ENCODE measurements at regions not wholly inside any gene's neighbourhood (a gene's known extent, or its start where the extent isn't known, plus 50 kb on each side); places are given as distances from the start of the nearest gene placed in this dataset.

DNA sequence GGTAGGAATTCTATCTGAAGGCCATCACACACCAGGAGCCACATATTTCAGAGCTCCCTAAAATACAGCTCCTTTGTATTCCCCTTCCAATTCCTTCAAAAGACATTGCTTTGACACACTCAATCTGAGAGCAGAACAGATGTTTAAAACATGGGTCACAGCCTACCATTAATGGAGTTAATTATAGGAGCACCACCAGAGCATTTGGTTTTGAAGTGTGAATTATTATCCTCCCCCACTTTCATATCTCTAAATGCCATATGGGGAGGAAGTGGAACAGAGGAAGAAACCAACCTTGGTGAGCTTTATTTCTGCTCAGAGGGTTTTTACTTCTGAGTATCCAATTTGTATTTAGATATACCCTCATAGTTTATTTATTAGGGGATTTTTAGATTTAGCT lies 50.7 kb upstream of the TNFRSF21 start:
- CTCF ChIA-PET, result no interaction called here

DNA sequence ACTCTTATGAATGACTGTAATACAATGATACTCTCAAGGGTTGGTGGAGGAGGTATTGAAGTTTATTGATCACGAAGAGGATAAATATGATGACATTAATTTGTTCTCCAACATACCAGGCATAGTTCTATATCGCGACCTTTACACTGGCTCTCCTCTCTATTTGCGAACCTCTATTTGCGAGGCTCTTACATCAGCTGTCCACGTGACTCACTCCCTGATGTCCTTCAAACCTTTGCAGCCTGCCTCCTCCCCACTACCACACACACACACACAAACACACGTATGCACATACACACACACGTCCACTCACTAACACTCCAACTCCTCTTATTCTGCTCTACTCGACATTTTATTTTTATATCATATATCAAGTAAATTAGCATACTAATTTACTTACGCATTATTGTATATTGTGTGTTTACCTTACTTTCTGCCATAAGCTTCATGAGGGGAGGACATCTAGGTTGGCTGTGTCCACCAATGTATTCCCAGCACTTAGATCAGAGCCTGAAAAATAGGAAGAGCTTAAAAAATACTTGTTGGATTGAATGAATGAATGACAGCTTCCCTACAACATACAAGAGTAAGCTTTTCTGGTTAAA lies 53.3 kb upstream of the TNFRSF21 start:
- DNase-seq, result no peak
- Mint-ChIP-seq H3K36me3 (no peaks in the 10 kb centered on the region), H3K4me3 (no peak overlapping the region)

More for the DNA sequence above, 50.7 kb upstream of the TNFRSF21 start:
- H3K4me1 Mint-ChIP-seq, result no peaks in the 10 kb centered on the region
- no peaks in the 10 kb centered on the region for H3K9me3 Mint-ChIP-seq
- no peak for DNase-seq
- H3K36me3 Mint-ChIP-seq, result no peaks in the 10 kb centered on the region
- no peak overlapping the region for H3K27ac Mint-ChIP-seq
- peaks cover 4% of the 10 kb centered on the region for H3K27me3 Mint-ChIP-seq
- H3K4me3 Mint-ChIP-seq, result no peak overlapping the region

DNA sequence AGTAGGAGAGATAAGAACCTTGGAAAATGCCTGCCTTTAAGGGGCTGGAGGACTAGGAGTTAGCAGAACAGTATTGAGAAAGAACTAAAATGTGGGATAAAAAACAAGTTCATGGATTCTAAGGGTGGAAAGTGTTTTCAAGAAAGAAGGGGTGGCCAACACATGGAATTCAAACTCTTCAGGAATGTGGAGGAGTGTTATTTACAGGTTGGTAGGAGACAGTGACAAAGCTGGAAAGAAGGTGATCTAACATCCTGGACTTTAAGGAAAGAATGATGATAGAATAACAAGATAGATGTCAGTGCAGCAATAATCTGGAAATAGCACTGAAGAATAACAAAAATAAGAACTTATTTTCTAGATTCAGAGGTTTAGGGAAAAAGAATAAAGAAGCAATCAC lies 54.0 kb upstream of the TNFRSF21 start:
- DNase-seq, result no peak
- Mint-ChIP-seq H3K4me3 (no peak overlapping the region), H3K27me3 (peaks cover 8% of the 10 kb centered on the region), H3K36me3 (no peaks in the 10 kb centered on the region), H3K4me1 (no peaks in the 10 kb centered on the region), H3K9me3 (no peaks in the 10 kb centered on the region), H3K27ac (no peak overlapping the region)
- CTCF ChIA-PET, result no interaction called here

More for the DNA sequence above, 53.3 kb upstream of the TNFRSF21 start:
- Mint-ChIP-seq H3K27ac (no peak overlapping the region), H3K27me3 (peaks cover 8% of the 10 kb centered on the region), H3K9me3 (no peaks in the 10 kb centered on the region), H3K4me1 (no peaks in the 10 kb centered on the region)
- CTCF ChIA-PET, result no interaction called here

DNA sequence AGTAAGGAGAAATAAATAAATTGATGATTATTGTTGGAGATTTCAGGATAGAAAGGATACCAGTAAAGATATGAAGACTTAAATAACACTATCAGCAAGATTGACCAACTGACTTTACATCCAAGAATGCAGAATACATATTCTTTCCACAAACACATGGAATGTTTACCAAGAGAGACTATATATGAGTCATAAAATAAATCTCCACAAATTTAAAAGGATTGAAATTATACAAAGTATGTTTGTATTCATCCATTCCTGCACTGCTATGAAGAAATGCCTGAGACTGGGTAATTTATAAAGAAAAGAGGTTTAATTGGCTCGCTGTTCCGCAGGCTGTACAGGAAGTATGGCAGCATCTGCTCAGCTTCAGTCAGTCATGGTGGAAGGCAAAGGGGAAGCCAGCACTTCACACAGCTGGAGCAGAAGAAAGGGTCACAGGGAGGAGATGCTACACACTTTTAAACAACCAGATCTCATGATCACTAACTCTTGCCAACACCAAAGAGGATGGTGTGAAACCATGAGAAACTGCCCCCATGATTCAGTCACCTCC lies 56.7 kb upstream of the TNFRSF21 start:
- Mint-ChIP-seq H3K4me3 (no peak overlapping the region), H3K9me3 (no peaks in the 10 kb centered on the region), H3K27me3 (peaks cover 8% of the 10 kb centered on the region), H3K36me3 (no peaks in the 10 kb centered on the region), H3K27ac (no peak overlapping the region), H3K4me1 (no peaks in the 10 kb centered on the region)
- DNase-seq, result no peak
- CTCF ChIA-PET, result no interaction called here

DNA sequence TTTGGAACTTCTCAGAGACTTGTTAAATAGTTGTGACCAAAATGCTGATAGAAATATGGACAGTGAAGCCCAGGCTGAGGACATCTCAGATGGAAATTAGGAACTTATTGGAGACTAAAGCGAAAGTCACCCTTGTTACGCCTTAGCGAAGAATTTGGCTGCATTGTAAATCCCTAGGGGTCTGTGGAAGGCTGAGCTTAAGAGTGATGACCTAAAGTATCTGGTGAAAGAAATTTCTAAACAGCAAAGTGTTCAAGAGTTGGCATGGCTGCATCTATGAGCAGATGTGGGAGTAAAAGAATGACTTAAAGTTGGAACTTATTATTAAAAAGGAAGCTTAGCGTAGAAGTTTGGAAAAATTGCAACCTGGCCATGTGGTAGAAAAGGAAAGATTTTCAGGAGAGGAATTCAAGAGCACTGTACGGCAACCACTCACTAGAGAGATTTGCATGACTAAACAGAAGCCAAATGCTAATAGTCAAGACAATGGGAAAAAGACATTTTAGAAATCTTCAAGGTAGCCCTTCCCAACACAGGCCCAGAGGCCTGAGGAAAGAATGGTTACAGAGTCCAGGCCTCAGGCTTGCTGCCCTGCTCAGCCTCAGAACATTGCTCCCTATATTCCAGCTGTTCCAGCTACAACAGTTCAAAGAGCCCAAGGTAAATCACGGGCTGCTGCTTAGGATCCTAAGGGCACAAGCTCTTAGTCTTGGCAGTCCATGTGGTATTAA lies 61.6 kb upstream of the TNFRSF21 start:
- peaks cover 4% of the 10 kb centered on the region for H3K27me3 Mint-ChIP-seq
- no peaks in the 10 kb centered on the region for H3K9me3 Mint-ChIP-seq
- H3K4me3 Mint-ChIP-seq, result no peak overlapping the region
- peaks cover 2% of the 10 kb centered on the region for H3K4me1 Mint-ChIP-seq
- no peak overlapping the region for H3K27ac Mint-ChIP-seq
- DNase-seq, result no peak
- H3K36me3 Mint-ChIP-seq, result no peaks in the 10 kb centered on the region
- CTCF ChIA-PET, result no interaction called here

GRCh38 chr6:47371870-47372255 lies 62.2 kb upstream of the TNFRSF21 start:
- H3K27me3 Mint-ChIP-seq, result peaks cover 4% of the 10 kb centered on the region
- H3K4me1 Mint-ChIP-seq, result peaks cover 7% of the 10 kb centered on the region
- H3K9me3 Mint-ChIP-seq, result no peaks in the 10 kb centered on the region
- no peaks in the 10 kb centered on the region for H3K36me3 Mint-ChIP-seq
- no peak for DNase-seq
- H3K27ac Mint-ChIP-seq, result no peak overlapping the region
- CTCF ChIA-PET, result no interaction called here
- no peak overlapping the region for H3K4me3 Mint-ChIP-seq

GRCh38 chr6:47372318-47372717 lies 62.6 kb upstream of the TNFRSF21 start:
- H3K27ac Mint-ChIP-seq, result no peak overlapping the region
- no peaks in the 10 kb centered on the region for H3K9me3 Mint-ChIP-seq
- CTCF ChIA-PET, result no interaction called here
- H3K4me3 Mint-ChIP-seq, result no peak overlapping the region
- peaks cover 8% of the 10 kb centered on the region for H3K27me3 Mint-ChIP-seq
- peaks cover 11% of the 10 kb centered on the region for H3K4me1 Mint-ChIP-seq
- no peak for DNase-seq
- H3K36me3 Mint-ChIP-seq, result no peaks in the 10 kb centered on the region

- Mint-ChIP-seq H3K27ac (no peak overlapping the region), H3K4me3 (no peak overlapping the region), H3K27me3 (peaks cover 15% of the 10 kb centered on the region)
Observed at GRCh38 chr6:47375426-47375825, 65.7 kb upstream of the TNFRSF21 start.

GRCh38 chr6:47376930-47377329 lies 67.2 kb upstream of the TNFRSF21 start:
- DNase-seq, result peak; percentile 41
- Mint-ChIP-seq H3K27ac (peak overlapping the region; percentile 49), H3K4me3 (no peak overlapping the region), H3K27me3 (peaks cover 19% of the 10 kb centered on the region), H3K4me1 (peaks cover 11% of the 10 kb centered on the region), H3K36me3 (no peaks in the 10 kb centered on the region), H3K9me3 (no peaks in the 10 kb centered on the region)
- CTCF ChIA-PET, result no interaction called here

More at GRCh38 chr6:47375426-47375825, 65.7 kb upstream of the TNFRSF21 start:
- H3K9me3 Mint-ChIP-seq, result no peaks in the 10 kb centered on the region
- no peaks in the 10 kb centered on the region for H3K36me3 Mint-ChIP-seq
- DNase-seq, result no peak
- CTCF ChIA-PET, result no interaction called here
- peaks cover 11% of the 10 kb centered on the region for H3K4me1 Mint-ChIP-seq

DNA sequence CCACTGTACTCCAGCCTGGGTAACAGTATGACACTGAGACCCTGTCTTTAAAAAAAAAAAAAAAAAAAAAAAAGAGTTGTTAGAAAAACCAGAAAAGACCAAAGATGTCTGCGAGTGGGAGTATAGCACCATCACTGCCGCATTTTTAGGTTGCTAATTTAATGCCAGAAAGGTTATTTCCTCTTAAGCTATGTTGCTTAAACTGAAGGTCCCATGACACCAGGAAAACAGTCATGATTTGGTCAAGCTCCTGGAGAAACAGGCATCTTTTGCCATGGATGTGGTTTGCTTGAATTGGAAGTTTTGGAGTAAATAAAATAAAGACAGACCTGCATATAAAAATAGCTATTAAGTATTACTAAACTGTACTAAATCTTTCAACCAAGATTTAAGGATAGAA lies 68.3 kb upstream of the TNFRSF21 start:
- DNase-seq, result no peak
- H3K9me3 Mint-ChIP-seq, result no peaks in the 10 kb centered on the region
- peaks cover 11% of the 10 kb centered on the region for H3K4me1 Mint-ChIP-seq
- H3K27ac Mint-ChIP-seq, result no peak overlapping the region
- H3K36me3 Mint-ChIP-seq, result no peaks in the 10 kb centered on the region
- no peak overlapping the region for H3K4me3 Mint-ChIP-seq
- H3K27me3 Mint-ChIP-seq, result peaks cover 19% of the 10 kb centered on the region
- CTCF ChIA-PET, result no interaction called here

GRCh38 chr6:47379328-47379727 lies 69.6 kb upstream of the TNFRSF21 start:
- Mint-ChIP-seq H3K9me3 (no peaks in the 10 kb centered on the region), H3K27me3 (peaks cover 19% of the 10 kb centered on the region), H3K4me3 (no peak overlapping the region), H3K4me1 (peaks cover 11% of the 10 kb centered on the region), H3K27ac (no peak overlapping the region), H3K36me3 (no peaks in the 10 kb centered on the region)
- CTCF ChIA-PET, result no interaction called here
- DNase-seq, result no peak

DNA sequence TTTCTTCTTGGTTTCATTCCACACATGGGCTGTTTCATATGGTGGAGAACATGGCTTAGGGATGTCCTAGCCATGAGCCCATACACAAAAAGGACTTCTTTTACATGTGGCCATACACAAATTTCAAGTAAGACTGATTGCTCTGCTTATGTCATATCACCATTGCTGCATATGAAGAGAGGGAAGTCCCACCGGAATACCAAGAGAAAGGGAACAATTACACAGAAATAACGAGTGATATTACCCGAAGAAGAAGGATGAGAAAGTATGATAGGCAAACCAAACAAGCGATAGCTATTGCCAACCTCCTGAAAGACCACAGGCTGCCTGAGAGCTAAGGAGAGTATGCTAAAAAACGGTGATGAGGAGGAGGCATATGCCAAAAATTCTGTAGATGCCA lies 70.5 kb upstream of the TNFRSF21 start:
- H3K9me3 Mint-ChIP-seq, result no peaks in the 10 kb centered on the region
- CTCF ChIA-PET, result no interaction called here
- no peak for DNase-seq
- H3K4me3 Mint-ChIP-seq, result no peak overlapping the region
- H3K36me3 Mint-ChIP-seq, result no peaks in the 10 kb centered on the region
- H3K4me1 Mint-ChIP-seq, result peaks cover 11% of the 10 kb centered on the region
- no peak overlapping the region for H3K27ac Mint-ChIP-seq
- peaks cover 19% of the 10 kb centered on the region for H3K27me3 Mint-ChIP-seq

DNA sequence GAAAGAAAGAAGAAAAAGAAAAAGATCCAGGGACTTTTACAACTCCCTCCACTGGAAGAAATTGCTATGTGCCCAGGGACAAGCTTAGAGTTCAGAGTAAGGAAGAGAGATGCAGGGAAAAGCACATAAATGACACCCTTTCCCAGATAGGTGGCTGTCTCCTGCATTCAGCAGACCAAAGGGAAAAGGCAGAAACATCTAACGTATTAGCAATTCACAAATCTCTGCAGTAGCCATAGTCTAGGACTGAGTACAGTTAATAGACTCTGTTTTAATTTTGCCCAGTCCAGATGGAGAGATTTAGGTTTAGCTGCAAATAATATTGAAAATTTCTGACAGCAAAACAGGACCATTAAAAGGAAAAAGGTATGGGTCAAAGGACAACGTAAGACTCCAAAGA lies 71.3 kb upstream of the TNFRSF21 start:
- Mint-ChIP-seq H3K27ac (no peak overlapping the region), H3K36me3 (no peaks in the 10 kb centered on the region), H3K4me3 (no peak overlapping the region), H3K9me3 (no peaks in the 10 kb centered on the region), H3K27me3 (peaks cover 19% of the 10 kb centered on the region), H3K4me1 (peaks cover 11% of the 10 kb centered on the region)
- DNase-seq, result no peak
- CTCF ChIA-PET, result interaction anchor here (0.6 kb wide), 1 partner anchor 305 kb away, joined by 3 read pairs; no protein-coding TSS in a partner anchor

GRCh38 chr6:47383360-47383759 lies 73.7 kb upstream of the TNFRSF21 start:
- Mint-ChIP-seq H3K4me1 (no peaks in the 10 kb centered on the region), H3K9me3 (peaks cover 4% of the 10 kb centered on the region), H3K27ac (no peak overlapping the region), H3K36me3 (no peaks in the 10 kb centered on the region), H3K27me3 (peaks cover 7% of the 10 kb centered on the region), H3K4me3 (no peak overlapping the region)
- no peak for DNase-seq
- CTCF ChIA-PET, result no interaction called here

DNA sequence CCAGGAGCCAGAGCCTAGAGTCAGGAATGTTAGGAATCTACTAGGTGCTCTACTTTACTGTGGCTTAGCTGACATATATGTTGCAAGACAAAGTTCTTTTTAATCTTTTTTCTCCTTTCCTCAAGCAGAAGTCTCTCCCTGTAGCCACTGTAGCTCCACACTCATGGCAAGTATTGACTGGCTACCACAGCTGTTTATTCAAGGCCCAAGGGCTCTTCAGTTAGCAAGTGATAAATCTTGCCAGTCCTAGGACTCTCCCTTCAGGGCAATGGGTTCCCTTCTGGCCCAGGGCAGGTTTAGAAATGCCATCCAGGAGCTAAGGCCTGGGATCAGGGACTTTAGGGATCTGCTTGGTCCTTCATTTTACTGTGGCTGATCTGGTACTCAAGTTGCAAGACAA lies 82.0 kb upstream of the TNFRSF21 start:
- Mint-ChIP-seq H3K4me1 (no peaks in the 10 kb centered on the region), H3K27me3 (peaks cover 3% of the 10 kb centered on the region), H3K9me3 (peaks cover 8% of the 10 kb centered on the region), H3K27ac (no peak overlapping the region), H3K4me3 (no peak overlapping the region), H3K36me3 (no peaks in the 10 kb centered on the region)
- CTCF ChIA-PET, result interaction anchor here (1.4 kb wide), 1 partner anchor 21 kb away, joined by 5 read pairs; no protein-coding TSS in a partner anchor
- DNase-seq, result no peak

All from activated naive CD4-positive, alpha-beta T cell treated with anti-CD3 and anti-CD28 coated beads, Interleukin-2, amount 10 ng/mL, durations not matched to agents 7 days and 5 days (primary cell).